A673 (cell line): ENCODE measurements at regions not wholly inside any gene's neighbourhood (a gene's known extent, or its start where the extent isn't known, plus 50 kb on each side); places are given as distances from the start of the nearest gene placed in this dataset.

Experiments used
- BruUV-seq: library from RNA; stranded (reverse); fragments of 400-500 nt; replicated peaks from 2 replicates; lab custom pipeline; 2021; lab: Mats Ljungman, UMichigan
- CTCF ChIA-PET: fragments of 300-600 bp; sonication (Branson Sonifier 250); formaldehyde crosslinking; loops from one replicate; lab custom pipeline; 2022; ENCODE audit warnings: antibody characterized with exemption; lab: Charles Lee
- POLR2A ChIA-PET: fragments of 300-600 bp; sonication (Branson Sonifier 250); formaldehyde crosslinking; loops from one replicate; lab custom pipeline; 2022; ENCODE audit warnings: antibody characterized with exemption; ENCODE audit not compliant: low non-redundant PET; lab: Charles Lee
- DNase-seq: peaks from one replicate; pipeline ENCODE4 v3.0.0-alpha.2; 2015; ENCODE audit warnings: low spot score
- H3K27ac ChIP-seq: fragments of 200-600 bp; sonication (generic); 2 replicates; pipeline ENCODE4 v1.5.1; 2016; ENCODE audit warnings: mixed run types, low read depth, mild to moderate bottlenecking, mixed read lengths, antibody characterized with exemption, low read length; ENCODE audit not compliant: poor library complexity, severe bottlenecking
- H3K27me3 ChIP-seq: fragments of 200-600 bp; sonication (generic); replicated peaks from 2 replicates; pipeline ENCODE4 v1.6.1; 2017; ENCODE audit warnings: mixed run types, low read depth, mild to moderate bottlenecking, mixed read lengths, antibody characterized with exemption, low read length; ENCODE audit not compliant: insufficient read depth, poor library complexity
- H3K36me3 ChIP-seq: fragments of 200-600 bp; sonication (generic); 2 replicates; pipeline ENCODE4 v1.6.1; 2016; ENCODE audit warnings: mixed run types, mild to moderate bottlenecking, mixed read lengths, antibody characterized with exemption, low read length; ENCODE audit not compliant: insufficient read depth, poor library complexity, severe bottlenecking
- H3K4me1 ChIP-seq: fragments of 200-600 bp; sonication (generic); 2 replicates; pipeline ENCODE4 v1.6.1; 2017; ENCODE audit warnings: mixed run types, mild to moderate bottlenecking, mixed read lengths, antibody characterized with exemption, low read length; ENCODE audit not compliant: insufficient read depth, poor library complexity, severe bottlenecking
- H3K4me3 ChIP-seq: fragments of 200-600 bp; sonication (generic); 2 replicates; pipeline ENCODE4 v1.5.1; 2016; ENCODE audit warnings: low read depth, mixed run types, mild to moderate bottlenecking, mixed read lengths, low read length; ENCODE audit not compliant: poor library complexity, severe bottlenecking
- H3K9me3 ChIP-seq: fragments of 200-600 bp; sonication (generic); 2 replicates; pipeline ENCODE4 v1.6.1; 2016; ENCODE audit warnings: mixed run types, low read depth, mild to moderate bottlenecking, mixed read lengths, antibody characterized with exemption, low read length; ENCODE audit not compliant: poor library complexity, severe bottlenecking
- CTCF ChIP-seq: fragments of 300-800, 200-600 bp; sonication (generic); conservative IDR thresholded peaks from 2 replicates; pipeline ENCODE4 v1.5.1; 2017; ENCODE audit warnings: low read depth, mild to moderate bottlenecking, antibody characterized with exemption, low read length, moderate library complexity, mixed read lengths
- EZH2 ChIP-seq: fragments of 200-600 bp; sonication (generic); IDR thresholded peaks from 2 replicates; pipeline ENCODE4 v1.6.1; 2017; ENCODE audit warnings: borderline replicate concordance, low read depth, mild to moderate bottlenecking, mixed read lengths, antibody characterized with exemption, low read length; ENCODE audit not compliant: poor library complexity, severe bottlenecking
- intact Hi-C: fragments of 100-400 bp; cut with micrococcal nuclease; formaldehyde crosslinking; loops from one replicate; pipeline ENCODE4 v1.10.0; 2022; ENCODE audit not compliant: unreplicated experiment

DNA sequence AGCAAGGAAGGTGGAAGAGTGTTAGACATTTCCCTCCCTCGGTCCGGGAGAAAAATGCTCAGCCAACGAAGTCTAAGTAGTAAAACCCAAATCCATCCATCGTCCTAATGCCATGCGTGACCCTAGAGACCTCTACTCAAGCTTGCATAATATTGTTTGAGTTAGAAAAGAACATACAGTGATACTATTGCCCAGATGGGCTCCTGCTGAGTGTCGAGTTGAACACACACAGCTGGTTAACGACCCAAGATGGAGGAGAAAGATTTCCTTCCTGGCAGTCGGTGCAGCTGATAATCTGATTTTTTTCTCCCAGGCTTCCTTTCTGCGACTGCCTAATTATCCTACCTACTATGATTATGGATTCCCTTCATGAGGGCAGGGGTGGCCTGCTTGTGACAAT, 164.4 kb upstream of the KCNG1 start:
- no TSS peak for BruUV-seq
- TF ChIP-seq CTCF (no peak), EZH2 (no peak)
- Histone ChIP-seq H3K36me3 (no peaks in the 10 kb centered on the region), H3K4me1 (no peaks in the 10 kb centered on the region), H3K27me3 (peaks cover 9% of the 10 kb centered on the region), H3K9me3 (no peaks in the 10 kb centered on the region), H3K27ac (no peak overlapping the region), H3K4me3 (no peak overlapping the region)
- DNase-seq = no peak
- intact Hi-C loops = no loop called here
- POLR2A ChIA-PET = no interaction called here
- CTCF ChIA-PET = no interaction called here

DNA sequence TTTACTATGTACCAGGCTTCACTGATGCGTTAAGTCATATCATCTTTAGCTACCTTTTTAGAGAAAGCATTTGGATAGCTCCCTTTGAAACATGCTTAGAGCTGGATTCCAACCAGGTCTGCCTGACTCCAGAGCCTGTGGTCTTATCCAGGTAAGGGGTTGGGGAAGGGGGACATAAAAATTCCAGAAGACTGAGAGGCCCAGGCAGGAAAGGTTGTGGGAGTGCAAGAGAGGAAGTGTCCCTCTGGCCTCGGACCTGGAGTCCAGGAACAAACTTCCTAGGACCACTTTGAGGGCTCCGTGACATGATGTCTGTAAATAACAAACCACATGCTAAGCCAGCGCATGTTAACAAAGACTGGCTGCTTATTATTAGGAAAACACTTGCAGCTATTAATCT, 163.0 kb upstream of the KCNG1 start:
- ChIA-PET CTCF (no interaction called here), POLR2A (no interaction called here)
- no peak for DNase-seq
- H3K27me3 ChIP-seq = peaks cover 22% of the 10 kb centered on the region
- H3K4me1 ChIP-seq = no peaks in the 10 kb centered on the region
- no peaks in the 10 kb centered on the region for H3K36me3 ChIP-seq
- intact Hi-C loops = no loop called here
- H3K27ac ChIP-seq = no peak overlapping the region
- no peaks in the 10 kb centered on the region for H3K9me3 ChIP-seq
- BruUV-seq = no TSS peak
- TF ChIP-seq EZH2 (no peak), CTCF (no peak)
- H3K4me3 ChIP-seq = no peak overlapping the region

DNA sequence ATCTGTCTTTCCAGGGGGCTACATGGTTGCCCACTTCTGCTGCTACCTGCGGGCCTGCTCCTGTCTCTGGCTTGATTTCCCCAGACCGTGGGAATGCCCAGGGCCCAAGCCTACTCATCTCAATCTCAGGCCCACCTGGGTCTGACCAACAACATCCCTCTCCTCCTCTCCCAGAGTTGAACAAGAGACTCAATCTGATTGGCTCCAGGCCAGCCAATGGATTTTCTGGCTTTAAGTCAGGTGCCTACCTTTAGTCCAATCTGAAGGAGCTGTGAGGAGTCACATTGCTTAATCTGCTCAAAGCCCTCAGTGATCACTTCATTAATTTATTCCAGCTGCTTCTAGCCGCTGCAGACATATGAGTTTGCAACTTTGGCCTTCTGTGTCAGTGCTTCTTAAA, 162.4 kb upstream of the KCNG1 start:
- Histone ChIP-seq H3K27me3 (peaks cover 28% of the 10 kb centered on the region), H3K4me3 (no peak overlapping the region), H3K9me3 (no peaks in the 10 kb centered on the region), H3K4me1 (no peaks in the 10 kb centered on the region), H3K36me3 (no peaks in the 10 kb centered on the region), H3K27ac (no peak overlapping the region)
- intact Hi-C loops = no loop called here
- POLR2A ChIA-PET = no interaction called here
- no peak for DNase-seq
- TF ChIP-seq EZH2 = no peak
- TF ChIP-seq CTCF = no peak
- CTCF ChIA-PET = no interaction called here
- BruUV-seq = no TSS peak
